T-helper 2 cell treated with Interferon-gamma antibody and Interleukin-4, amounts not matched to agents 5 μg/mL and 100 μg/mL, for 36 hours (primary cell): ENCODE measurements at regions not wholly inside any gene's neighbourhood (a gene's known extent, or its start where the extent isn't known, plus 50 kb on each side); places are given as distances from the start of the nearest gene placed in this dataset.

ENCODE experiments used
- DNase-seq: peaks from one replicate; pipeline ENCODE4 v3.0.0; 2021; ENCODE audit warnings: low spot score
- H3K27ac Mint-ChIP-seq: one replicate; pipeline ENCODE4 v1.8.0; 2021; ENCODE audit warnings: mild to moderate bottlenecking, mixed read lengths
- H3K27me3 Mint-ChIP-seq: one replicate; pipeline ENCODE4 v1.8.0; 2021; ENCODE audit warnings: low read depth, mixed read lengths
- H3K36me3 Mint-ChIP-seq: one replicate; pipeline ENCODE4 v1.8.0; 2021; ENCODE audit warnings: low read depth, mixed read lengths
- H3K4me1 Mint-ChIP-seq: one replicate; pipeline ENCODE4 v1.8.0; 2021; ENCODE audit warnings: low read depth, mixed read lengths
- H3K4me3 Mint-ChIP-seq: one replicate; pipeline ENCODE4 v1.8.0; 2022; ENCODE audit warnings: mild to moderate bottlenecking, moderate library complexity, mixed read lengths
- H3K9me3 Mint-ChIP-seq: one replicate; pipeline ENCODE4 v1.8.0; 2021; ENCODE audit warnings: mixed read lengths

DNA sequence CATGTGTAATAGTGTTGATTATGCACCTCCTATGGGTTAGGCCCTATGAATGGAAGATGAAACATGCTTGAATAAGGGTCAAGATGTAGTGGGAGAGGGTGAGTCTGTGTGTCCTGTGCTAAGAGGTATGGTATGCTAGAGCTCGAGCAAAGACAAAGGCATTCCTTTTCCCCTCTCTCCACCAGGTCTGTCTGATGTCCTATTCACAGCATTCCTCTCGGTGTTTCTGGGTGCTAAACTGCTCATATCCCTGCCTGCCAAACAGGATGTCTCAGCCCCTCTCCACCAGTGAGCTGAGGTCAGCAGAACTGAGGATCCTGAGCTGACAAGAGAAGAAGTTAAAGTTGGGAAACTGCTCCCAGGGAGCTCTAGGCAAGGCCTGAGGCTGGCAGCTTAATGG, 344.9 kb downstream of the TSN start:
- Mint-ChIP-seq H3K27me3 (no peaks in the 10 kb centered on the region), H3K27ac (no peak overlapping the region), H3K4me3 (no peak overlapping the region), H3K36me3 (no peaks in the 10 kb centered on the region), H3K9me3 (no peaks in the 10 kb centered on the region), H3K4me1 (no peaks in the 10 kb centered on the region)
- no peak for DNase-seq

DNA sequence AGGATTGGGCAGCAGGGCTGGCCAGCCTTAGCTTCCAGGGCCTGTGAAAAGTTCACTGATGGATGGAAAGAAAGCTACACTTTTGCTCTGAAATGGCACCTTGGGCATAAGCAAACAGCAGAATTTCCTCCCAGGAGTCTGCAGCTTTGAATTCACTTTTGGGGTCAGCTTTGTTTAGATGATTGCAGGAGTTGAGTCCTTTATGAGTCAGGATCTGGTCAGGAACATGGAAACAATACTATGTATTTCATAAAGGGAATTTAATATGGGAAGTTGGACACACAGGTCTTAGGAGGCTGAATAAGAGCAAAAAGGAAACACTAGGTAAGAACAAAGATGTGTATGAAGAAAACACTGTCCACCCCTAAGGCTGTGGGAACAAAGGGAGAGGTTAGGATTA, 345.3 kb downstream of the TSN start:
- H3K4me3 Mint-ChIP-seq, result no peak overlapping the region
- H3K36me3 Mint-ChIP-seq, result no peaks in the 10 kb centered on the region
- no peak overlapping the region for H3K27ac Mint-ChIP-seq
- no peaks in the 10 kb centered on the region for H3K9me3 Mint-ChIP-seq
- no peaks in the 10 kb centered on the region for H3K27me3 Mint-ChIP-seq
- no peaks in the 10 kb centered on the region for H3K4me1 Mint-ChIP-seq
- no peak for DNase-seq

DNA sequence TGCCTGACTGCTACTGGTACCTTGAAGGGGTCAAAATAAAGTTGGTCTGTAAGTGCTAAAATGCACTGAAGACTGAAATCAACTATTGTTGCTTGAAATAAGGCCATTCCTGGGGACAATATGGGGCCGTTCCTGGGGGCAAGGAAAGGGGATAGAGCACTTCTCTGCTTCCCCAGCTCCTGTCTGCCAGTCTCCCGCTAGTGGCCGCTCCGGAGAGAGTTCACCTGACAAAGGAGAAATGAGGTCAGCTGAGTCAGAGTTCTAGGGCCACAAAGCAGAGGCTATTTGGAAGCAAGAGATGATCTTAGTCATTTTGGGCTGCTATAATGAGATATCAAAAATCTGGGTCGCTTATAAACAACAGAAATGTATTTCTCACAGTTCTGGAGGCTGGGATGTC, 345.9 kb downstream of the TSN start:
- Mint-ChIP-seq H3K27ac (no peak overlapping the region), H3K36me3 (no peaks in the 10 kb centered on the region), H3K9me3 (no peaks in the 10 kb centered on the region), H3K4me3 (no peak overlapping the region), H3K27me3 (no peaks in the 10 kb centered on the region), H3K4me1 (no peaks in the 10 kb centered on the region)
- no peak for DNase-seq

DNA sequence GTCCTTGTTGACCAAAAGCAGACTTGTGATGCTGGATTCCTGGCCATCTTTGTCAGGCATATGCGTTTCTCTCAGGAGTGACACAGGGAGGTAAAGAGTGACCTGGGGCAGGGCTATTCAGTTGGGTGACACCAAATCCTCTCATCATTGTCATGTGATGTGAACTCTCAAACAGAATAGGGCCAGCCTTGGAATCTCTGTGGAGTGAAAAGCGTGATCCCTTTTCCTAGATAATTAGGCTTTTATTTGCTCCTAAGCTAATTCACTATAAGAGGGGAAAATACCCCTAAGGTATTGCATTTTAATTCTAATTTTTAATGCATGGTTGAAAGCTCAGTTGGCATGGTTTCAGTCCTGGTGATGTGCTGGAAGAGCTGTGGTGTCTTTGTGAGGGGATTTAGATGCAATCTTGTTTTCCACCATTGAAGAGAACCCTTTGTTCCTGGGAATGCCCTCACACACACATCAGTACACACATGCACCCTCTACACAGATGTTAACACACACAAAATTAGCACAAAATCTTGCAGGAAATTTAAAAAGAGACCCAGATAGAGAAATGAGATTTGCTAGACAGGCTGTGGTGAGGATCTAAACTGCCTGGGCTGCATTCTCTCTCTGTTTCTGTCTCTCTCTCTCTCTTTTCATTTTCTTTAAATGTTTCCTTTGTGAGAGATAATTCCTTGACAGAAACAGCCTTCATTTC, 349.9 kb downstream of the TSN start:
- Mint-ChIP-seq H3K4me1 (no peaks in the 10 kb centered on the region), H3K27ac (no peak overlapping the region)

DNA sequence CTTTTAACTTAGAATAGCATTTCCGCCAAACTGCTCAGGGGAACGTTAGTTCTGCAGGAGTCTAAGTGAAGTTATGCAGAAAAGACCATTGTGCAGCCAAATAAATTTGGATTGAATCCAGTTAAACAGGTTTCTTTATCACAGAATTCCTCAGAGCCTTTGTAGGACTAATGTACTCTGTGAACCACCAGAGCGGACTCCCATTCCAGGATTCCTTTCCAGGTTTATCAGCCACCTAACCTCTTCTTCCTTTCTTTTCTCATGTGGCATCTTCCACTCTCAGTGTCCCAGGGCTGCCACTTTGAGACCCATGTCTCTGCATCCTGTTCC, 350.4 kb downstream of the TSN start:
- no peaks in the 10 kb centered on the region for H3K4me1 Mint-ChIP-seq

More for the DNA sequence above, 349.9 kb downstream of the TSN start:
- Mint-ChIP-seq H3K27me3 (no peaks in the 10 kb centered on the region), H3K9me3 (no peaks in the 10 kb centered on the region), H3K4me3 (no peak overlapping the region), H3K36me3 (no peaks in the 10 kb centered on the region)
- DNase-seq, result no peak

DNA sequence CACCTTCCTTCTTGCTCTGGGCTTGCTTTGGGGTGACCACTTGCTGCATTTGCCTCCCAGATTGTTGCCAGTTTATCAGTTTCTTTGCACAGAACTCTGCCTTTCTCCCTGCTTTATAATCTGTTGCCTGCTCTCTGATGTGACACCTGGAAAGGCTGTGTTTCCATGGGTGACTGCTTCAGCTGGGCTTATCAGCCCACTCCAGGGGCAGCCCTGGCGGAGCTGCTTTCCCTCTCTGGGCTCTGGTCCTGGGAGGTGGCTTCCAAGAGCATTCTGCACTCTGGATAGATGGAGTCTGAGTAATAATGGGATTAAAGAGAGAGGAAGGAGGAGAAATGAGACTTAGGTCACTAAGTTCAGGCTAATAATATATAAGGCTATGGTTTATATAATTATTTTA, 352.7 kb downstream of the TSN start:
- no peaks in the 10 kb centered on the region for H3K4me1 Mint-ChIP-seq
- H3K36me3 Mint-ChIP-seq, result no peaks in the 10 kb centered on the region
- H3K27ac Mint-ChIP-seq, result no peak overlapping the region
- DNase-seq, result no peak
- no peaks in the 10 kb centered on the region for H3K9me3 Mint-ChIP-seq
- no peak overlapping the region for H3K4me3 Mint-ChIP-seq
- no peaks in the 10 kb centered on the region for H3K27me3 Mint-ChIP-seq

More for the DNA sequence above, 350.4 kb downstream of the TSN start:
- Mint-ChIP-seq H3K27me3 (no peaks in the 10 kb centered on the region), H3K4me3 (no peak overlapping the region), H3K27ac (no peak overlapping the region), H3K9me3 (no peaks in the 10 kb centered on the region), H3K36me3 (no peaks in the 10 kb centered on the region)
- DNase-seq, result no peak

DNA sequence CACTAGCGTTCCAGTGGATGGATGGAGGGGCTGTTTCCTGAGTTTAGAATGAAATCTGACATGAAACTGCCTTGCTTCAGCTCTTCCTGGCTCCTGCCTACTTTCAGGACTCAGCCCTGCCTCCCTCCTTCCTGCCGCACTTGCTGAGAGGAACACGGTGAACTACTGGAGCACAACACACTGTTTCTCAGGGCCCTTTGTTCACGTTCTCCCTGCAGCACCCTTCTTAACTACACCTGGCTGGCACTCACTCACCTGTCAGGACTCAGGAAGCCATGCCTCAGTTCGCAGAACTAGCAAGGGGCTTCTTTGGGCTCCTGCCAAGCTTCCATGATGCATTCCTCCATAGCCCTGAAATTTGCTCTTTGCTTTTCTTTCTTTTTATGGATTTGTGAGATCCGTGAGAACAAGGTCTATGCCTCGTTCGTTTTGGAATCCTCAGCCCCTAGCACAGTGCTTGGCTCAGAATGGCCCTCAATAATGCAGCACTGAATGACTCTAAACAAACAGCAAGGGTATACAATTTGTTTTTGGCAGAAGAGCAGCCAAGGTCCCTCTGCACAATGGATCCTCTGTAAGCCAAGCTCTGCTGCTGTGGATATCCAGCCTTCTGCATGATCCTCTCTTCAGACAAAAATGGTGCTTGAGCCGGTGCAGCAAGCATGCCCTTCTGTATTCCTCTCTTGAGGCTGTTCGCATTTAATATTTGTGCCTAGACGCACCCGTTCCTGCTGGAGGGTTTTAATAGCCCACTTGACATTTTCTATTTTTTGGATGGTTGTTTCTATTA, 357.0 kb downstream of the TSN start:
- no peak for DNase-seq
- Mint-ChIP-seq H3K27ac (no peak overlapping the region), H3K9me3 (no peaks in the 10 kb centered on the region), H3K27me3 (no peaks in the 10 kb centered on the region), H3K4me1 (no peaks in the 10 kb centered on the region), H3K36me3 (no peaks in the 10 kb centered on the region), H3K4me3 (no peak overlapping the region)

DNA sequence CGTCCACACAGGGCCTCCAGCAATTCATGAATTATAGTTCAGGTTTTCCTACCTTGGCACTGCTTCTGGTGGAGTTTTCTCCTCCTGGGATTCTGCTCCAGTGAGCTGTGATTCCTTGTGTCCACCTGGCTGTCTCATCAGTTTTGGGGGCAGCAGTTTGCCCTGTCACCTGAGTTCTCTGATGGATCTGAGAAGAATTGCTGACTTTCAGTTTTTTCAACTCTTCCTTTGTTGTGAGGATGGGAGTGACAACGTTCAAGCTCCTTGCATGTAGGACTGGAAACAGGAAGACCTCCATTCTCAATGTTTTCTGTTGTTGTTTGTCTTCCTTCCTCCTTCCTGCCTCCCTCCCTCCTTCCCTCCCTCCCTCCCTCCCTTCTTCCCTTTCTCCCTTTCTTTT, 359.0 kb downstream of the TSN start:
- H3K27ac Mint-ChIP-seq, result no peak overlapping the region
- no peaks in the 10 kb centered on the region for H3K27me3 Mint-ChIP-seq
- H3K9me3 Mint-ChIP-seq, result no peaks in the 10 kb centered on the region
- DNase-seq, result no peak
- H3K4me1 Mint-ChIP-seq, result no peaks in the 10 kb centered on the region
- H3K36me3 Mint-ChIP-seq, result no peaks in the 10 kb centered on the region
- H3K4me3 Mint-ChIP-seq, result no peak overlapping the region

DNA sequence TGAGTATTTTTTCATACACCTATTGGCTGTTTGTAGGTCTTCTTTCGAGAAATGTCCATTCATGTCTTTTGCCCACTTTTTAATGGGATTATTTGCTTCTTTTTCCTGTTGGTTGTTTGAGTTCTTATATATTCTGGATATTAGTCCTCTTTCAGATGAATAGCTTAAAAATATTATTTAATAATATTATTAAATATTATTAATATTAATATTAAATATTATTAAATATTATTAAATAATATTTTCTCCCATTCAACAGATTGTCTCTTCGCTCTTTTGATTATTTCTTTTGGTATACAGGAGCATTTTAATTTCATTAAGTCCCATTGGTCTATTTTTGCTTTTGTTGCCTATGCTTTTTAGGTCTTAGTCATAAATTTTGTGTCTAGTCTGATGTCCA, 361.9 kb downstream of the TSN start:
- no peak for DNase-seq
- Mint-ChIP-seq H3K27me3 (no peaks in the 10 kb centered on the region), H3K27ac (no peak overlapping the region), H3K9me3 (no peaks in the 10 kb centered on the region), H3K36me3 (no peaks in the 10 kb centered on the region), H3K4me1 (no peaks in the 10 kb centered on the region), H3K4me3 (no peak overlapping the region)

DNA sequence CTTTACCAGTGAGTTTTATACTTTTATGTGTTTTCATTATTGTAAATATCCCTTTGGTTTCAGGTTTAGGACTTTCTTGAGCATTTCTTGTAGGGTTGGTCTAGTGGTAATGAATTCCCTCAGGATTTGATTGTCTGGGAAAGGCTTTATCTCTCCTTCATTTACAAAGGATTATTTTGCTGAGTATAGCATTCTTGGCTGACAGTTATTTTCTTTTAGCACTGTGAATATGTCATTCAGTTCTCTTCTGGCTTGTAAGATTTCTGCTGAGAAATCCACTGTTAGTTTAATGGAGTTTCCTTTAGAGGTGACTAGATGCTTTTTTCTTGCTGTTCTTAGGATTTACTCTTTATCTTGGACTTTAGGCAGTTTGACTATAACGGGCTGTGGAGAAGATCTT, 373.9 kb downstream of the TSN start:
- Mint-ChIP-seq H3K27me3 (no peaks in the 10 kb centered on the region), H3K4me3 (no peak overlapping the region), H3K36me3 (no peaks in the 10 kb centered on the region), H3K9me3 (peaks cover 43% of the 10 kb centered on the region), H3K4me1 (no peaks in the 10 kb centered on the region), H3K27ac (no peak overlapping the region)
- DNase-seq, result no peak

DNA sequence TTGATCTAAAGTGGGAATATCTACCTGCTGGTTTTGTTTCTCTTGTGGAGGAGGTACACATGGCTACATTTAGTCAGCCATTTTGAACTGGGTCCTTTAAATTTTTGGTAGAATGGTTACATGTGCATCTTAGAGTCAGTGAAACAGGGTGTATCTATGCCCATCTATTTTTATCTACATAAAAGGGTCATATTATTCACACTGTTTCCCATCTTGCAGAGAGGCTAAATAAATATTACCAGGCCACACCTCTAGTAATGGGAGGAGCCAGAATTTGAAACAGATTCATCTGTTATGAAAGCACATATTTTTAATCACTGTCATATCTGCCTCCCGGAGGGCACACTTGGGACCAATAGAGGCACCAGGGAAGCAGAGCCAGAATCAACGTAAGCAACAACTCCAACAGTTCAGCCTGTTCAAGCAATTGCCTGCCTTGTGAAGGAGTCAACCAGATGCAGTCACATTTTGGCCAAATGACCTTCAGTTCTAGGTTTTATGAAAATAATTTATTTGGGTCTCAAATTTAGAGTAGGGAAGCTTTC, 376.8 kb downstream of the TSN start:
- DNase-seq, result no peak
- Mint-ChIP-seq H3K4me3 (no peak overlapping the region), H3K27ac (no peak overlapping the region), H3K36me3 (no peaks in the 10 kb centered on the region), H3K9me3 (peaks cover 28% of the 10 kb centered on the region), H3K4me1 (no peaks in the 10 kb centered on the region), H3K27me3 (no peaks in the 10 kb centered on the region)

DNA sequence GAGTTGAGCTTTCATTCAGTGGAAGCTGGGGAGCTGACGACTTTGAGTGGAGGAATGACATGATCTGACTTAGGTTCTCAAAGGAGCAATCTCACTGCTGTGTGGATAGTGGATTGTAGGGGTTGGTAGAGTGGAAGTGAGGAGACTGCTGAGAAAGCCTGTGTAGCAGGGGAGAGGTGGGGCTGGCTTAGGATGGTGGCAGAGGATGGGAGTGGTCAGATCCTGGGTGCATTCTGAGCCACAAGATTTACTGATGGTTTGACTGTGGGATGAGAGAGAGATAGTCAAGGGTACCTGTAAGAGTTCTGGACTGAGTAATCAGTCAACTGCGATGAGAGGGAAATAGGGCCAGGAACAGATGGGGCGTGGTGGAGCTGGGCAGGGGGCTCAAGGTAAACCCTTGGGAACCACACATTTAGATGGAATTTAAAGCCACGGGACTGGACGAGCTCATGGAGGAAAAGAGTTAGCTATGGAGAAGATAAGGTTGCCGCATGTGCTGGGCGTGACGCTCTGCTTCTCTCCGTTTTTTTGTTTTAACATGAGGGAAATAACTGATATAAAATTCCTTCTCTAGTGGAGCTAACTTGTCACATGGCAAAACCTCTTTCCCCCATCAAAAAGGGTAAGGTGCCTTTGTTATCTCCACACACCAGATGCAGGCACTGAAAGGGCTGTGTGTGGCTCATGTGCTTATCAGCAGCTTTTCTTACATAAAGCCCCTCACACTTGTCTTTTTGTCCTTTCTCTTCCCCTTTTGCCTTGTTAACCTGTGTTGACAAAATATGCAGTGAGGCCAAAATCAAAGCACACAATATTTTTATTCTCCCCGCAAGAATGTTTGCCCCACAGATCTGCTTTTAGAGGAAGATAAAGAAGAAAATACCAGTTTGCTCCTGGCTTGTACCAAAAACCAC, 379.8 kb downstream of the TSN start:
- no peaks in the 10 kb centered on the region for H3K27me3 Mint-ChIP-seq
- DNase-seq, result no peak
- peaks cover 8% of the 10 kb centered on the region for H3K9me3 Mint-ChIP-seq
- no peak overlapping the region for H3K27ac Mint-ChIP-seq
- no peaks in the 10 kb centered on the region for H3K36me3 Mint-ChIP-seq
- no peak overlapping the region for H3K4me3 Mint-ChIP-seq
- H3K4me1 Mint-ChIP-seq, result no peaks in the 10 kb centered on the region

DNA sequence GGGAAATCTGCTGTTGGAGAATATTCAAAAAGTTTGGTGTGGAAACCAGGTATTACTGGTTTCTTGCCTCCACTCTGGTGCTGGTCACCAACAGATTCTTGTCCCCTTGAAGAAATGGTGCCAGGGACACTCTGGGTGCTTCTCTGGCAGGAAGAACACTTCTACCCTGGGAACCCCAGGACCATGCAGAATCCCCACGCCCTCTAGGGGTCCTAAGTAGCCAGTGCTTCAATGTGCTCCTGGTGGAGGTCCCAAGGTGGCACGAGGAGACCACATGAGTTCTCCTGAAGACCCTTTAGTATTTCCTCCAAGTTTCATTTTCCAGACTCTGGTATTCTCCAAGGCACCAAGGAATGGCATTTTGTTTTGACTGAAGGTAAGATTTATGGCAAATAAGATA, 380.6 kb downstream of the TSN start:
- Mint-ChIP-seq H3K4me1 (no peaks in the 10 kb centered on the region), H3K9me3 (no peaks in the 10 kb centered on the region), H3K27me3 (no peaks in the 10 kb centered on the region), H3K27ac (no peak overlapping the region), H3K36me3 (no peaks in the 10 kb centered on the region), H3K4me3 (no peak overlapping the region)
- no peak for DNase-seq

DNA sequence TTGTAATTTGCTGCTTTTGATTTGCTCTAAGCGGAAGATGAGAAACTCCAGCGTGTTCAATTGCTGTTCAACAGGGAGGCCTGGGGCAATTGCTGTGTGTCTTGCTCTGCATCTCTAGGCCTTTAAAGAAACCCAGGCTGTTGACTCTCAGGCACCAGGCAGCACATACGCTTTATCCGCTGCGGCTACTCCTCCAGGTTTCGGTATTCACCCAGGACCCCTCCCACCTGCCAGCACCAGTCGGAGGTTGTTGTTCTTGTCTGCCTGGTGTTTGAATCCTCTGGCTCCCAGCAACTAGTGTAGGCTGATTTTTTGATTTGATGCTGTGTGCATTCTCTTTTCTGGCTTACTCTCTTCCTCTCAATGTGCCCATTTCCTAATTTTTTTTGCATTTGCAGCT, 383.1 kb downstream of the TSN start:
- H3K4me3 Mint-ChIP-seq, result no peak overlapping the region

More for the DNA sequence above, 383.1 kb downstream of the TSN start:
- H3K9me3 Mint-ChIP-seq, result no peaks in the 10 kb centered on the region
- no peak for DNase-seq
- no peaks in the 10 kb centered on the region for H3K4me1 Mint-ChIP-seq
- H3K27ac Mint-ChIP-seq, result no peak overlapping the region
- no peaks in the 10 kb centered on the region for H3K36me3 Mint-ChIP-seq
- no peaks in the 10 kb centered on the region for H3K27me3 Mint-ChIP-seq
